ENCODE measurements at regions not wholly inside any gene's neighbourhood (a gene's known extent, or its start where the extent isn't known, plus 50 kb on each side); places are given as distances from the start of the nearest gene placed in this dataset.
"Not testable (repeated sequence)": the region's sequence is repeated elsewhere in the genome, so short reads cannot be mapped to it uniquely, and the experiment has no call there.

DNA sequence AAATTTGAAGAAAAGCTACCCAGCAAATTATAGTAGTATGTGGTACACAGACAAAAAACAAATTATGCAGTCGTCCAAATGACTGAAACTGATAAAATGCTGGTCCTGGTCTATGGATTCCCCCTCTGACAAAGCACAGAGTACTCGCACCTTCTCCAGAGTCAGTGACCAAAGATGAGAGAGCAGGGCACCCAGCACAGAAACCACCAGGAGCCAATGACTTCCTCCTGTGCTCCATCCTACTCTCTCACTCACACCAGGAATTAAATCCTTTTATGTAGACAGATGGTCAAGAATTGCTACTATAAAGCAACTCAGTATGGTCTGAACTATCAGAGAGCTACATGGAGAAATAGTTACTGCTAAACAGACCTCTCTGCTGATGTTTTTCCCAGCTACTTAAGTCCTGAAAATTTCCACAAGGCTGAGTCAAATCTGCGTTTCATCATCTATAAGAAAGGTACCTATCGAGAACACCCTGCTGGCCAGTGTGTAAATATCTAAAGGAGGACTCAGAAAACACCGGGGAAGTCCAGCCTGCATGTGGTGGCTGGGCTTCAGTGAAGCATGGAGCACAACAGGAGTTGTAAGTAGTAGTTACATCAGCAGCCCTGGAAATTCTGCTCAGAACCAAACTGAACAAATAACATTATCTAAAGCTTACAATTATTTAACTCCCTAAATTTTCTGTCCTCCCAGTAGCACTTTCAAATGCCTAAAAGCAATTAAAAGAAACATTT, 84.5 kb upstream of the FBXO28 start:
- DNase-seq (ENCODE audit: low spot score), result not testable (repeated sequence)

- not testable (repeated sequence) for DNase-seq (ENCODE audit: low spot score)
Measured at GRCh38 chr1:224028802-224029201, 85.1 kb upstream of the FBXO28 start.

GRCh38 chr1:224023122-224023521, 90.8 kb upstream of the FBXO28 start:
- not testable (repeated sequence) for DNase-seq (ENCODE audit: low spot score)

- DNase-seq (ENCODE audit: low spot score), result not testable (repeated sequence)
Measured at GRCh38 chr1:224022249-224022970, 91.5 kb upstream of the FBXO28 start.

DNA sequence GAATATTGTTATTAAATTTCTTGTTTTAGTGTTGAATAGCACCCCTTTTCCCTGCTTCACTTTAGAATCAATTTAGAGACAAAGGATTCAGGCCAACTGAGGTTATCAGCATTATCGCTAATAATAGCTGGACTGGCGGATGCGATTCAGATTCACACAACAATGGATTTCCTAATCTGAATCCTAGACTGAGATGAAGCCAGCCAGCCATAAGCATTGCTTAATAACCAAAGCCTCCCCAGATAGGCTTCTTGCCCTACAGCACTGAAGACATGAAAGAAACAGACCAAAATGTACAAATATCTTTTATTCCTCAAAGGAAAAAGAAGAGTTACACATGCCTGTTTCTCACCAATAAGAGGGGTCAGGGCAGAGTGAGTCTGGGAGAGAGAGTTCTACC, 94.0 kb upstream of the FBXO28 start:
- not testable (repeated sequence) for DNase-seq (ENCODE audit: low spot score)

DNA sequence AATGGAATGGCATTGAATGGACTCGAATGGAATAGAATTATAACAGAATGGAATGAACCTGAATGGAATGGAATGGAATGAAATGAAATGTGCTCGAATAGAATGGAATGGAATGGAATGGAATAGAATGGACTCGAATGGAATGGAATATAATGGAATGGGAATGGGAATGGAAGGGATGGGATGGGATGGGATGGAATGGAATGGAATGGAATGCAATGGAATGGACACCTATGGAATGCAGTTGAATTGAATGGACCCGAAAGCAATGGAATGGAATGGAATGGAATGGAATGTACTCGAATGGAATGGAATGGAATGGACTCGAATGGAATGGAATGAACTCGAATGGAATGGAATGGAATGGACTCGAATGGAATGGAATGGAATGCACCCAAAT, 98.1 kb upstream of the FBXO28 start:
- not testable (repeated sequence) for DNase-seq (ENCODE audit: low spot score)

DNA sequence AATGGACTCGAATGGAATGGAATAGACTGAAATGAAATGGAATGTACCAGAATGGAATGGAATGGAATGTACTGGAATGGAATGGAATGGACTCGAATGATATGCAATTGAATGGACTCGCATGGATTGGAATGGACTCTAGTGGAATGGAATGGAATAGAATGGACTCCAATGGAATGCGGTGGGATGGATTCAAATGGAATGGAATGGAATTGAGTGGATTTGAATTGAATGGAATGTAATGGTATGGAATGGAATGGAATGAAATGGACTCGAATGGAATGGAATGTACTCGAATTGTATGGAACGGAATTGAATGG, 99.6 kb upstream of the FBXO28 start:
- peak; percentile 0 for DNase-seq (ENCODE audit: low spot score)

DNA sequence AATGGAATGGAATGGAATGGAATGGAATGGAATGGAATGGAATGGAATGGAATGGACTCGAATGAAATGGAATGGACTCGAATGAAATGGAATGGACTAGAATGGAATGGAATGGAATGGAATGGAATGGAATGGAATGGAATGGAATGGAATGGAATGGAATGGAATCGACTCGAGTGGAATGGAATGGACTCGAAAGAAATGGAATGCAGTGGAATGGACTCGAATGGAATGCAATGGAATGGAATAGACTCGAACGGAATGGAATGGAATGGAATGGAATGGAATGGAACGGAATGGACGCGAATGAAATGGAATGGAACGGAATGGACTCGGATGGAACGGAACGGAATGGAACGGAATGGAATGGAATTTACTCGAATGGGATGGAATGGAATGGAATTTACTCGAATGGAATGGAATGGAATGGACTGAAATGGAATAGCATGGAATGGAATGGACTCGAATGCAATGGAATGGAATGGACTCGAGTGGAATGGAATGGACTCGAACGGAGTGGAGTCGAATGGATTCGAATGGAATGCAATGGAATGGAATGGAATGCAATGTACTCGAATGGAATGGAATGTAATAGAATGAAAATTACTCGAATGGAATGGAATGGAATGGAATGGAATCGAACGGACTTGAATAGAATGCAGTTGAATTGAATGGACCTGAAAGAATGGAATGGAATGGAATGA, 100.1 kb upstream of the FBXO28 start:
- DNase-seq (ENCODE audit: low spot score), result not testable (repeated sequence)

GRCh38 chr1:224012807-224013434, 101.0 kb upstream of the FBXO28 start:
- not testable (repeated sequence) for DNase-seq (ENCODE audit: low spot score)

DNA sequence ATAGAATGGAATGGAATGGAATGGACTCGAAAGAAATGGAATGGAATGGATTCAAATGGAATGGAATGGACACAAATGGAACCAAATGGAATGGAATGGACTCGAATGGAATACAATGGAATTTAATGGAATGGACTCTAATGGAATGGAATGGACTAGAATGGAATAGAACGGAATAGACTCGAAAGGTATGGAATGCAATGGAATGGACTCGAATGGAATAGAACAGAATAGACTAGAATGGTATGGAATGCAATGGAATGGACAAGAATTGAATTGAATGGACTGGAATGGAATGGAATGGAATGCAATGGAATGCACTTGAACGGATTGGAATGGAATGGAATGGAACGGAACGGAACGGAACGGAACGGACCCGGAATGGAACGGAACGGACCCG, 101.7 kb upstream of the FBXO28 start:
- DNase-seq (ENCODE audit: low spot score), result not testable (repeated sequence)

DNA sequence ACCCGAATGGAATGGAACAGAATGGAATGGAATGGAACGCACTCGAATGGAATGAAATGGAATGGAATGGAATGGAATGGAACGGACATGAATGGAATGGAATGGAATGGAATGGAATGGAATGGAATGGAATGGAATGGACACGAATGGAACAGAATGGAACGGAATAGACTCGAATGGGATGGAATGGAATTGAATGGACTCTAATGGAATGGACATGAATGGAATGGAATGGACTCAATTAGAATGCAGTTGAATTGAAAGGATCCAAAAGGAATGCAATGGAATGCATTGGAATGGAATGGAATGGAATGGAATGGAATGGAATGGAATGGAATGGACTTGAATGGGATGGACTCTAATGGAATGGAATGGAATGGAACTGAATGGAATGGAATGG, 102.2 kb upstream of the FBXO28 start:
- DNase-seq (ENCODE audit: low spot score), result not testable (repeated sequence)

GRCh38 chr1:224011153-224011552, 102.8 kb upstream of the FBXO28 start:
- DNase-seq (ENCODE audit: low spot score), result not testable (repeated sequence)

DNA sequence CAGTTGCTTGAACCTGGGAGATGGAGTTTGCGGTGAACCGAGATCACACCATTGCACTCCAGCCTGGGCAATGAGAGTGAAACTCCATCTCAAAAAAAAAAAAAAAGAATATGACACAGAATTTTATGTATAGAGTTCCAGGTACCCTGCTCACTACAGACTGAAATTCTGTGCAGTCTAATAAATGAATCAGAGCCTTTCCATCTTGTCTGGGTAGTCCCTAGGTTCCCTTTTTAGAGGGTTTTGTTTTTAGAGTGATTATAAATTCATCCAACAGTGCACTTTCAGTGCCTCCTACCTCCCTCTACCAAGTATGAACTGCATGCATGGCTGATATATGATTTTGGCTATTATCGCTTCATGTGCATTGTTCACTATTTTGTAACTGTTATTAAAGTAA, 107.9 kb upstream of the FBXO28 start:
- DNase-seq (ENCODE audit: low spot score), result not testable (repeated sequence)

- peak; percentile 6 for DNase-seq (ENCODE audit: low spot score)
Measured at GRCh38 chr1:224004552-224005315, 109.2 kb upstream of the FBXO28 start.

GRCh38 chr1:224003896-224004295, 110.0 kb upstream of the FBXO28 start:
- DNase-seq (ENCODE audit: low spot score), result not testable (repeated sequence)

DNA sequence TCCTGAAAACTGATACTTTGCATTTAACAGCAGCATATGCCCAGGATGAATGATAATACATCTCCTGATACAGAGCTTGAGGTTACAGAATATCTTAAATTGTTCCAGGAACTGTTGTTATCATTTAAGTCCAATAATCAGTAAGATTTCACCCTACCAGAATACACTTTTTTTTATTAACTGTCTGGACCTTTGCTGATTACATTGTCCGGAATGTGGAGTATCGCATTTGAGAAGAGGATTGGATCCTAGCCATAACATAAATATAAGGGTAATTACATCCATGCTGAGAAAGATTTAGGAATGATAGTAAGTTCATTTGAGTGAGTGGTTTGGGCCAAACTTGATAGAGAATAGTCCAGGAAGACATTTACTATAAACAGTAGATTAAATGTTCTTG, 112.2 kb upstream of the FBXO28 start:
- DNase-seq (ENCODE audit: low spot score), result not testable (repeated sequence)

GRCh38 chr1:223999761-224000160, 114.2 kb upstream of the FBXO28 start:
- DNase-seq (ENCODE audit: low spot score), result not testable (repeated sequence)

DNA sequence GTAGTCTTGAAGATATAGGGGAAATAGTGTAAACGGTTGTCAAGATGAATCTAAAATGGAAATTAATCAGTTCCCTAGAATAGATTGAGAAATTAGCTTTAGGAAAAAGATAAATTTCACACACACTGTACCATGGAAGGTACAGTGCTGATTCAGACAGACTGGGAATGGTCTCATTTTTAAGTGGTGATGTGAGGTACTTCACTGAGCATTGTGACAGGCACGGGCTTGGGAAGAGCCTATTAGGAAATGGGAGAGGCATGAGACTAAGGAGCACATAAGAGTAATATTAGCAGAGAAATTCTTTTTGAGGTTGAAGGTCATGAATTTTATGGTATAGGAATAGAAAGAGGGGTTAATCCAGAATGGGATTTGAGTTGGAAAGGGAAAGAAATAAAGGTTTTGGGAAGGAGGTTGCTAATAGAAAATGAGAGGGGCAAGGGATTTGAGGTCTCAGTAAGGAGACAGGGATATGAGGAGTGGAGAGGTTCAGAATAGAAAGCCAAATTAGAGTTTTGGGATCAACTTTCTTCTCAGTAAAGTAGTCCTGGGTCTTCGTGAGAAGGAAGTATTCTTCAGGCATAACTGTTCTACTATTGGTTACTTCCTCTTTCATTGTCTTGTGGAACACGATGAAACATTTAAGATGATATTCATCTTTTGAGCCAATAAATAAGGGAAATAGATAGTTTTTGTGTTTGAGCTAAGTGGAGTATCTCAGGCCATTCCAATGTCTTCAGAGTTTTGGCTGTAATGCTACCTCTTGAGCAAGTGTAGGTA, 115.0 kb upstream of the FBXO28 start:
- peak; percentile 0 for DNase-seq (ENCODE audit: low spot score)

GRCh38 chr1:223996376-223996775, 117.5 kb upstream of the FBXO28 start:
- DNase-seq (ENCODE audit: low spot score), result peak; percentile 0

- peak; percentile 95 for DNase-seq (ENCODE audit: low spot score)
Measured at GRCh38 chr1:223992456-223993246, 121.3 kb upstream of the FBXO28 start.
